ENCODE measurements at regions not wholly inside any gene's neighbourhood (a gene's known extent, or its start where the extent isn't known, plus 50 kb on each side); places are given as distances from the start of the nearest gene placed in this dataset.

GRCh38 chr17:63032142-63032541, 66.1 kb downstream of the TANC2 start:
- no peak for TF ChIP-seq CTCF (IDR thresholded peaks at IDR 0.05)
- TF ChIP-seq POLR2A (IDR thresholded peaks at IDR 0.05; ENCODE audit: low read depth): no peak
- TF ChIP-seq POLR2AphosphoS5 (IDR thresholded peaks at IDR 0.05): no peak
